22Rv1 (cell line): ENCODE measurements at regions not wholly inside any gene's neighbourhood (a gene's known extent, or its start where the extent isn't known, plus 50 kb on each side); places are given as distances from the start of the nearest gene placed in this dataset.

Source experiments
- H3K27ac ChIP-seq: fragments of 450-650 bp; 2 replicates; pipeline ENCODE4 v1.5.1; 2017
- ZFX ChIP-seq: fragments of 450-650 bp; IDR thresholded peaks from 2 replicates; pipeline ENCODE4 v1.6.1; 2017; ENCODE audit warnings: antibody characterized with exemption, borderline replicate concordance
- TF ChIP-seq, protein P1 (sequence below): fragments of 450-650 bp; IDR thresholded peaks from 2 replicates; pipeline ENCODE4 v1.5.1; 2017; ENCODE audit warnings: mild to moderate bottlenecking

DNA sequence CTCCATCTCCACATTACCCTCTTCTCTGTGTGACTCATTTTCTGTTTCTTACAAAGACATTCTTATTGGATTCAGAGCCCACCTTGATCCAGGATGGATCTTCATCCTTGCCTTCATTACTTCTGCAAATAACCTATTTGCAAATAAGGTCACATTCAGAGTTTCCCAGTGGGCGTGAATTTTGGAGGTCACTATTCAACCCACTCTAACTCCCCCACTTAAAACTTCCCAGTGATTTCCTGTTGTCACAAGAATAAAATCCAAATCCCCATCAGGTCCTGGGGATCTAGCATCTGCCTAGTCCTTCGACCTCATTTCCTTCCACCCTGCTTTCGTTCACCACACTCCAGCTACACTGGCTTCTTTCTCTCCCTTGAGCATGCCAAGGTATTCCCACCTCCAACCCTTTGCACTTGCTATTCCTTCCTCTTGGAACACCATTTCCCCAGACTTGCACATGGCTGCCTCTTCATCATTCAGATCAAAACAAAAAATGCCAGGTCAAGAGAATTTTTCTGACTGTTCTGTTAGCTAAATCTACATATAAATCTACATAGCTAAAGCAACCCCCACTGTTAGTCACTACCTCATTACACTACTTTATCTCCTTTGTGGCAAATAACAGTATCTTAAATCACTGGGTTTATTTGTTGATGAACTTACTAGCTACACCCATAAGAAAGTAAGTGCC is 187.2 kb downstream of the TOMM20 start:
- H3K27ac ChIP-seq: no peak overlapping the region
- TF ChIP-seq, protein P1, sequence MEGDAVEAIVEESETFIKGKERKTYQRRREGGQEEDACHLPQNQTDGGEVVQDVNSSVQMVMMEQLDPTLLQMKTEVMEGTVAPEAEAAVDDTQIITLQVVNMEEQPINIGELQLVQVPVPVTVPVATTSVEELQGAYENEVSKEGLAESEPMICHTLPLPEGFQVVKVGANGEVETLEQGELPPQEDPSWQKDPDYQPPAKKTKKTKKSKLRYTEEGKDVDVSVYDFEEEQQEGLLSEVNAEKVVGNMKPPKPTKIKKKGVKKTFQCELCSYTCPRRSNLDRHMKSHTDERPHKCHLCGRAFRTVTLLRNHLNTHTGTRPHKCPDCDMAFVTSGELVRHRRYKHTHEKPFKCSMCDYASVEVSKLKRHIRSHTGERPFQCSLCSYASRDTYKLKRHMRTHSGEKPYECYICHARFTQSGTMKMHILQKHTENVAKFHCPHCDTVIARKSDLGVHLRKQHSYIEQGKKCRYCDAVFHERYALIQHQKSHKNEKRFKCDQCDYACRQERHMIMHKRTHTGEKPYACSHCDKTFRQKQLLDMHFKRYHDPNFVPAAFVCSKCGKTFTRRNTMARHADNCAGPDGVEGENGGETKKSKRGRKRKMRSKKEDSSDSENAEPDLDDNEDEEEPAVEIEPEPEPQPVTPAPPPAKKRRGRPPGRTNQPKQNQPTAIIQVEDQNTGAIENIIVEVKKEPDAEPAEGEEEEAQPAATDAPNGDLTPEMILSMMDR: no peak
- TF ChIP-seq ZFX: no peak

DNA sequence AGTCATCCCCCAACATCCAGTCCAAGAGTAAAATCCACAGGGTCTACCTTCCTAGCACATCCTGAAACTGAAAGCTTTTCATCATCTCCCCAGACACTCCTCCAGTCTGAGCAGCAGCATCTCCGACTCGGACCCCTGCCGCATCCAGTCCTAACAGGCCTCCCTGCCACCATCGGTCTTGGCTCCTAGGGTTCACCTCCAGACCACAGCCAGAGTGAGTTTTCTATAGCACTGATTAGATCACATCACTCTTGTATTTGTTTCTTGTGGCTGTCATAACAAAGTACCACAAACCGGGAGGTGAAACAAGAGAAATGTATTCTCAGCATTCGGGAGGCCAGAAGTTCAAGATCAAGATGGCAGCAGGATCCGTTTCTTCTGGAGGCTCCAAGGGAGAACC is 187.8 kb downstream of the TOMM20 start:
- H3K27ac ChIP-seq: no peak overlapping the region
- TF ChIP-seq ZFX: no peak
- TF ChIP-seq, protein P1: no peak

DNA sequence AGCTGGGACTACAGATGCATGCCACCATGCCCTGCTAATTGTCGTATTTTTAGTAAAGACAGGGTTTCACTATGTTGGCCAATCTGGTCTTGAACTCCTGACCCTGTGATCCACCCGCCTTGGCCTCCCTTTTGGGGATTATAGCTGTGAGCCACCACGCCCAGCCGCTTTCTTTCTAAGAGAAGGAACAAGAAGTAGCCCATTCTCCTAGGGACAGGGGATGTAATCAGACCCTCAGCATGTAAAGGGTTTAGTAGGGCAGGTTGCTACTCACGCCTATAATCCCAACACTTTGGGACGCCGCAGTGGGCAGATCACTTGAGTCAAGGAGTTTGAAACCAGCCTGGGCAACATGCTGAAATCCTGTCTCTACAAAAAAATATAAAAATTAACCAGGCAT is 189.7 kb downstream of the TOMM20 start:
- TF ChIP-seq, protein P1: no peak
- TF ChIP-seq ZFX: no peak
- no peak overlapping the region for H3K27ac ChIP-seq

DNA sequence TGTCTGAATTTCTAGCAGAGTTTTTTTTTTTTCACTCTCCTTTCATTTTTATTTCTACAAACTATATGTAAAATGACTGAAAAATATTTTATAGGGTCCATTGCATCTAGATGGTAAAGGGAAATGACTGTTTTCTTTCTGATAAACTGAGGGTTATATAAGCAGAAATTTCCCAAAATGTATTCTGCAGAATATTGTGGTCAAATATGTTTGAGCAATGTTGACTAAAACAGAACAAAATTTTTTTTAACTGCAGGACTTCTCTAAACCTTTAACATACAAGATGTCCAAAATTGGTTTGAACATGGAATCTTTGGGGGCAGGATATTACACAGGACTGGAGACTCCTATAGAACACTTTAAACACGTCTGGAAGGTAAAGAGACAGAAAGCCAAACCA is 190.5 kb downstream of the TOMM20 start:
- no peak for TF ChIP-seq ZFX
- TF ChIP-seq, protein P1: no peak
- H3K27ac ChIP-seq: no peak overlapping the region

DNA sequence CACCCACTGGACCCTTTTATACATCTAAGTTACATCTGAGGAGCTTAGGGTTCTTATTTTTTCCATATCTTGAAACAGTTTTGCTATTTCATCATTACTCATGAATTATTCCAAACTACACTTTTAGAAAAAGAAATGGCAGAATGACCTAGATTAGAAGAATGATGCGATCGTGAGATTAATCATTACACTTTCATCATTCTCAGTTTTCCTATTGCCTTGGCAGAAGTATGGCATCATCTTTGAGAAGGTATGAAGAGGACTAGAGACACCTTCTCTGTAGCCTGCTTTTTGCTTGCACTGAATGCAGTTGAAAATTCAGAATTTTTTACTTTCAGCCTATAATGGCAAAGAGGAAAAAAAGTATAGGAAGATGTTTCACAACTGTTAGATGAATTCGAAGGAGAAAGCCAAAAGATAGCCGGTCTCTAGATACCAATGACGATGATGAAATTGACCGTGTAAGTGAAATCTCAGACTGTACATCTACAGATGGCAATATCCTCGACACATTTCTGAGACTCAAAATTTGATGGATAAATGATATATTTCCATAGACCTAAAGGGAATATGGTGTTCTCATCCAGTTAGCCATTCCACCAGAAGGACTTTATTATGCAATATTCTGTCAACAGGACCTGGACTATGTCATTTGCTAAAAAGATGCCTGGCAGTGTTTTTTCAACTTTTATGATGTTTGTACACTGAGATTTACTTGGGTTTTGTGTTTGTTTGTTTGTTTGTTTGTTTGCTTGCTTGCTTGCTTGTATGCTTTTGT is 191.8 kb downstream of the TOMM20 start:
- TF ChIP-seq, protein P1: no peak
- no peak for TF ChIP-seq ZFX
- H3K27ac ChIP-seq: no peak overlapping the region

DNA sequence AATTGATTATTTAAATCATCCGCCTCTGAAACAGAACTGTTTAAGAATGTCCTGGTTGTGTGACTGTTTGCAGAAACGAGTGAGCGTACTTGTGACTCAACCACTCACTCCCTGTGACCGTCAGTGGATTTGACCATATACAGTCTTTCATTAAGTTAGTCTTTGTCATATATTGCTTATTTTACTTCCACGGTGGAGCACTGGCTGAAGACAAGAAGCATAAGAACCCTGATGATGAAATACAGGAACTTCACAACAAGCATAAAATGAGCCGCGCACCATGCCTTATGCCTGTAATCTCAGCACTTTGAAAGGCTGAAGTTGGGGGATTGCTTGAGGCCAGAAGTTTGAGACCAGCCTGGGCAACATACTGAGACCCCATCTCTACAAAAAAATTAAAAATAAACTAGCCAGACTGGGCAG is 194.0 kb downstream of the TOMM20 start:
- TF ChIP-seq, protein P1: no peak
- TF ChIP-seq ZFX: no peak
- H3K27ac ChIP-seq: no peak overlapping the region

DNA sequence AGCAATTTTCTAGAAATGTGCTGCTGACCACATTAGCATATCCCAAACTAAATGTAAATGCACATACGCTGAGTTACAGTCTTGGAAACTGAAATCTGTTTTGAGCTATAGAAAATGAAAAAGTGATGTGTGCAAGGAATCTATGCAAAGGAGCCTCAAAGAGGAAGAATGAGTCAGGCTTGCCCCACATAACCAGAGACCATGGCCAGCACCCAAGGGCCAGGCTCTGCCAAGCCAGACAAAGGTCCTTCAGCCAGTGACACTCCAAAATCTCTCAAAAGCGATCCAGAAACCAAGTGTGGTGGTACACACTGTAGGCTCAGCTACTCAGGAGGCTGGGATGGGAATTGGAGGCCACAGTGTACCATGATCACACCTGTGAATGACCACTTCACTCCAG is 195.2 kb downstream of the TOMM20 start:
- H3K27ac ChIP-seq: no peak overlapping the region
- TF ChIP-seq ZFX: no peak
- TF ChIP-seq, protein P1: no peak
